ENCODE measurements at regions not wholly inside any gene's neighbourhood (a gene's known extent, or its start where the extent isn't known, plus 50 kb on each side); places are given as distances from the start of the nearest gene placed in this dataset.

GRCh38 chr4:23429497-23429896 is 460.4 kb downstream of the PPARGC1A start:
- no TSS peak for BruUV-seq (replicated peaks)
- in situ Hi-C loops (cut with HindIII; ENCODE audit: low pct_unique_long_range_greater_than_20kb, low sequenced_read_pairs), result no loop called here
- DNase-seq (ENCODE audit: low read depth, low spot score), result no peak
- ATAC-seq, result no peak
- CTCF ChIA-PET, result no interaction called here
- POLR2A ChIA-PET, result no interaction called here
- TF ChIP-seq, protein P1, sequence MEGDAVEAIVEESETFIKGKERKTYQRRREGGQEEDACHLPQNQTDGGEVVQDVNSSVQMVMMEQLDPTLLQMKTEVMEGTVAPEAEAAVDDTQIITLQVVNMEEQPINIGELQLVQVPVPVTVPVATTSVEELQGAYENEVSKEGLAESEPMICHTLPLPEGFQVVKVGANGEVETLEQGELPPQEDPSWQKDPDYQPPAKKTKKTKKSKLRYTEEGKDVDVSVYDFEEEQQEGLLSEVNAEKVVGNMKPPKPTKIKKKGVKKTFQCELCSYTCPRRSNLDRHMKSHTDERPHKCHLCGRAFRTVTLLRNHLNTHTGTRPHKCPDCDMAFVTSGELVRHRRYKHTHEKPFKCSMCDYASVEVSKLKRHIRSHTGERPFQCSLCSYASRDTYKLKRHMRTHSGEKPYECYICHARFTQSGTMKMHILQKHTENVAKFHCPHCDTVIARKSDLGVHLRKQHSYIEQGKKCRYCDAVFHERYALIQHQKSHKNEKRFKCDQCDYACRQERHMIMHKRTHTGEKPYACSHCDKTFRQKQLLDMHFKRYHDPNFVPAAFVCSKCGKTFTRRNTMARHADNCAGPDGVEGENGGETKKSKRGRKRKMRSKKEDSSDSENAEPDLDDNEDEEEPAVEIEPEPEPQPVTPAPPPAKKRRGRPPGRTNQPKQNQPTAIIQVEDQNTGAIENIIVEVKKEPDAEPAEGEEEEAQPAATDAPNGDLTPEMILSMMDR (IDR thresholded peaks at IDR 0.05), result no peak
- TF ChIP-seq POLR2AphosphoS5 (IDR thresholded peaks at IDR 0.05; ENCODE audit: low read depth, low read length), result no peak
- TF ChIP-seq TCF7L2 (IDR thresholded peaks at IDR 0.05; ENCODE audit: low read depth, low read length), result no peak
- no peak for TF ChIP-seq SIN3A (IDR thresholded peaks at IDR 0.05; ENCODE audit: borderline replicate concordance, insufficient read depth, low read depth, low read length)
- no peak for TF ChIP-seq REST (IDR thresholded peaks at IDR 0.05; ENCODE audit: insufficient read depth in 1 of 2, low read depth in 2 of 2, low read length in 1 of 2)
- Histone ChIP-seq H3K9me3 (ENCODE audit: control insufficient read depth, insufficient read depth, low read depth, low read length) (no peaks in the 10 kb centered on the region), H3K4me1 (ENCODE audit: control insufficient read depth, insufficient read depth, low read length) (no peaks in the 10 kb centered on the region), H3K27me3 (ENCODE audit: control insufficient read depth, insufficient read depth, low read length) (no peaks in the 10 kb centered on the region), H3K36me3 (ENCODE audit: control insufficient read depth, insufficient read depth, low read length) (no peaks in the 10 kb centered on the region), H3K4me3 (ENCODE audit: low read depth in 2 of 2, low read length in 2 of 2) (no peak overlapping the region), H3K27ac (ENCODE audit: low read length) (no peak overlapping the region)
- intact Hi-C loops (cut with micrococcal nuclease; ENCODE audit: unreplicated experiment), result no loop called here

- intact Hi-C loops (cut with micrococcal nuclease; ENCODE audit: unreplicated experiment), result no loop called here
- no peak for TF ChIP-seq POLR2AphosphoS5 (IDR thresholded peaks at IDR 0.05; ENCODE audit: low read depth, low read length)
- no peak for TF ChIP-seq SIN3A (IDR thresholded peaks at IDR 0.05; ENCODE audit: borderline replicate concordance, insufficient read depth, low read depth, low read length)
- CTCF ChIA-PET, result no interaction called here
- Histone ChIP-seq H3K27ac (ENCODE audit: low read length) (no peak overlapping the region), H3K4me3 (ENCODE audit: low read depth in 2 of 2, low read length in 2 of 2) (no peak overlapping the region), H3K27me3 (ENCODE audit: control insufficient read depth, insufficient read depth, low read length) (no peaks in the 10 kb centered on the region), H3K4me1 (ENCODE audit: control insufficient read depth, insufficient read depth, low read length) (no peaks in the 10 kb centered on the region), H3K9me3 (ENCODE audit: control insufficient read depth, insufficient read depth, low read depth, low read length) (no peaks in the 10 kb centered on the region), H3K36me3 (ENCODE audit: control insufficient read depth, insufficient read depth, low read length) (no peaks in the 10 kb centered on the region)
- BruUV-seq (replicated peaks), result no TSS peak
- POLR2A ChIA-PET, result no interaction called here
- no peak for DNase-seq (ENCODE audit: low read depth, low spot score)
- in situ Hi-C loops (cut with HindIII; ENCODE audit: low pct_unique_long_range_greater_than_20kb, low sequenced_read_pairs), result no loop called here
- no peak for ATAC-seq
Measured at GRCh38 chr4:23425570-23425969, 464.3 kb downstream of the PPARGC1A start.

DNA sequence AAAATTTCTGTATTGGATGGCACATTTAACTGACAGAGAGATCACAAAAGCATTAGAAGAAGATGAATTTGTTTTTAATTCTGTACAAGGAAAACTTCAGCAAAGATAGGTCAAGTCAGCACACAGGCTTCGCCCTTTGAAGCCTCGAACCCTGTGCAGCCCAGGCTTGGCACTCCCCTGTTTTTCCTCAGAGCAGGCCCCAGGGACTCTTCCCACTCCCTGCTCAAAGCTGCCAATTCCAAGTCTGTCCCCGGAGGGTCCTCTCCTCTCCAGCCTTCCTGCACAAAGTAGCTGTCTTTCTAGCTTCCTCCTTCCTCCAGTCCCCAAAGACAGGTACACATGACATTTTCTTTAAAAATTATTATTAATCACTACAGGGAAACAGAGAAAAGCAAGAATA is 466.3 kb downstream of the PPARGC1A start:
- BruUV-seq (replicated peaks), result no TSS peak
- no peaks in the 10 kb centered on the region for H3K9me3 ChIP-seq (ENCODE audit: control insufficient read depth, insufficient read depth, low read depth, low read length)
- no peak overlapping the region for H3K4me3 ChIP-seq (ENCODE audit: low read depth in 2 of 2, low read length in 2 of 2)
- ATAC-seq, result no peak
- TF ChIP-seq, protein P1 (IDR thresholded peaks at IDR 0.05), result no peak
- ChIA-PET CTCF (no interaction called here), POLR2A (no interaction called here)
- no peak overlapping the region for H3K27ac ChIP-seq (ENCODE audit: low read length)
- DNase-seq (ENCODE audit: low read depth, low spot score), result no peak
- no peaks in the 10 kb centered on the region for H3K4me1 ChIP-seq (ENCODE audit: control insufficient read depth, insufficient read depth, low read length)
- no peaks in the 10 kb centered on the region for H3K36me3 ChIP-seq (ENCODE audit: control insufficient read depth, insufficient read depth, low read length)
- intact Hi-C loops (cut with micrococcal nuclease; ENCODE audit: unreplicated experiment) (no loop called here), in situ Hi-C loops (cut with HindIII; ENCODE audit: low pct_unique_long_range_greater_than_20kb, low sequenced_read_pairs) (no loop called here)
- H3K27me3 ChIP-seq (ENCODE audit: control insufficient read depth, insufficient read depth, low read length), result no peaks in the 10 kb centered on the region
